ENCODE measurements at regions not wholly inside any gene's neighbourhood (a gene's known extent, or its start where the extent isn't known, plus 50 kb on each side); places are given as distances from the start of the nearest gene placed in this dataset.

DNA sequence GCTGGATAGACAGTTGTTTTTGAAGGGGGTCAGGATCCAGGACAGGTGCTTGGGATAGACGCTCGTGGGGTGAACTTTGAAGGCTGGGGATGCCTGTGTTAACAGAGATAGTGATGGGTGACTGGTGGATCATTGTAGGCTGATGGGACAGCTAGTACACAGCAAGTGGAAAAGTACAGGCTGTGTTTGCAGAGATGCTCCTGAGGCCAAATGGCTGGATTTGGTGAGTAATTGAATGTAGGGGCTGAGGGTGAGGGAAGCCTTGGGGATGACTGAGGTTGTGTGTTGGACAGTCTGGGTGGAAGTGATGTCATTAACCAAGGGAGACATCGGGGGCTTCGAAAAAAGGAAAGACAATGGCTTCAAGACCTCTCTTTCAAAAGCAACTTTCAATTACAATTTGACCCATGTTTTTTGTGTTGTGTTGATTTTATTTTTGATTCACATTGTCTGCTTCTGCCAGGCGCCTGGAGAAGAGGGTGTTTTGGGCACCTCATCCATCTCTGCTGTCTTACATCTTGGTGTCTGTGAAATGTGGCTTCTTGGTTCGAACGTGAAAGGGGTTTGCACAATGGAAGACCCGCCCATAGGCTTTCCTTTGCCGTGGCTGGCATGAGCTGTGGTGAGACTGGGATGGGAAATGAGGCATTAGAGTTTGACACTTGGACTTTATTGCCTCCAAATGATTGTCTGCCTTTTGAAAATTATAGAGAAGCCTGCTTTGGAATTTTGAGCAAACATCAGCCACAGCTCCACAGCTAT, 147.5 kb downstream of the FOXD2 start:
- no peak for TF ChIP-seq POLR2A (IDR thresholded peaks at IDR 0.05; ENCODE audit: low read depth, low read length)
- TF ChIP-seq POLR2AphosphoS5 (IDR thresholded peaks at IDR 0.05; ENCODE audit: low read depth, low read length): no peak
- TF ChIP-seq TAF1 (IDR thresholded peaks at IDR 0.05; ENCODE audit: low read depth, low read length): no peak
- TF ChIP-seq SPI1 (IDR thresholded peaks at IDR 0.05; ENCODE audit: low read depth, low read length): no peak
- no peak for TF ChIP-seq PAX5 (IDR thresholded peaks at IDR 0.05; ENCODE audit: insufficient read depth, low read length, severe bottlenecking)
- no peak for TF ChIP-seq POU2F2 (IDR thresholded peaks at IDR 0.05; ENCODE audit: low read depth, low read length)

All from GM12891 (cell line).